H9 (cell line): ENCODE measurements at regions not wholly inside any gene's neighbourhood (a gene's known extent, or its start where the extent isn't known, plus 50 kb on each side); places are given as distances from the start of the nearest gene placed in this dataset.

Experiments used
- DNase-seq: peaks from one replicate; pipeline ENCODE4 v3.0.0-alpha.2; 2017
- H2AFZ ChIP-seq: one replicate; pipeline ENCODE4 v1.6.1; 2013; ENCODE audit warnings: mild to moderate bottlenecking, low read length, control low read depth, moderate library complexity
- H2AK5ac ChIP-seq: 2 replicates; pipeline ENCODE4 v1.6.1; 2013; ENCODE audit warnings: low read length, control low read depth, mixed read lengths; ENCODE audit not compliant: insufficient read length
- H2BK120ac ChIP-seq: one replicate; pipeline ENCODE4 v1.6.1; 2013; ENCODE audit warnings: low read depth, mild to moderate bottlenecking, low read length, control low read depth, inconsistent platforms; ENCODE audit not compliant: poor library complexity, severe bottlenecking
- H2BK12ac ChIP-seq: 2 replicates; pipeline ENCODE4 v1.6.1; 2013; ENCODE audit warnings: low read length, control low read depth, mixed read lengths, low read depth; ENCODE audit not compliant: insufficient read length
- H2BK15ac ChIP-seq: 2 replicates; pipeline ENCODE4 v1.6.1; 2013; ENCODE audit warnings: low read depth, low read length, control low read depth
- H2BK20ac ChIP-seq: one replicate; pipeline ENCODE4 v1.6.1; 2013; ENCODE audit warnings: low read depth, mild to moderate bottlenecking, low read length, control low read depth, inconsistent platforms; ENCODE audit not compliant: poor library complexity, severe bottlenecking
- H2BK5ac ChIP-seq: 2 replicates; pipeline ENCODE4 v1.6.1; 2013; ENCODE audit warnings: low read length, control low read depth, mixed read lengths; ENCODE audit not compliant: insufficient read length
- H3K14ac ChIP-seq: 2 replicates; pipeline ENCODE4 v1.6.1; 2013; ENCODE audit warnings: low read length, control low read depth; ENCODE audit not compliant: insufficient read depth
- H3K18ac ChIP-seq: 2 replicates; pipeline ENCODE4 v1.6.1; 2013; ENCODE audit warnings: low read depth, mild to moderate bottlenecking, mixed read lengths, low read length, control low read depth; ENCODE audit not compliant: insufficient read length
- H3K23ac ChIP-seq: 2 replicates; pipeline ENCODE4 v1.6.1; 2013; ENCODE audit warnings: low read length, control low read depth, mixed read lengths, low read depth; ENCODE audit not compliant: insufficient read length
- H3K23me2 ChIP-seq: 2 replicates; pipeline ENCODE4 v1.6.1; 2013; ENCODE audit warnings: low read depth, mild to moderate bottlenecking, mixed read lengths, low read length, control low read depth; ENCODE audit not compliant: insufficient read length, poor library complexity, severe bottlenecking
- H3K27ac ChIP-seq: 2 replicates; pipeline ENCODE4 v1.5.1; 2013; ENCODE audit warnings: low read length, control low read depth, mixed read lengths, low read depth; ENCODE audit not compliant: insufficient read length
- H3K27me3 ChIP-seq: 2 replicates; pipeline ENCODE4 v1.6.1; 2013; ENCODE audit warnings: low read length, control low read depth, inconsistent platforms; ENCODE audit not compliant: insufficient read depth
- H3K4ac ChIP-seq: 2 replicates; pipeline ENCODE4 v1.6.1; 2013; ENCODE audit warnings: low read depth, mild to moderate bottlenecking, control low read depth, inconsistent platforms, low read length, moderate library complexity
- H3K4me1 ChIP-seq: 2 replicates; pipeline ENCODE4 v1.6.1; 2013; ENCODE audit warnings: low read length, control low read depth, inconsistent platforms; ENCODE audit not compliant: insufficient read depth
- H3K4me2 ChIP-seq: 2 replicates; pipeline ENCODE4 v1.6.1; 2013; ENCODE audit warnings: low read length, control low read depth, mixed read lengths; ENCODE audit not compliant: insufficient read length, insufficient read depth
- H3K56ac ChIP-seq: 2 replicates; pipeline ENCODE4 v1.6.1; 2013; ENCODE audit warnings: low read depth, mild to moderate bottlenecking, mixed read lengths, low read length, control low read depth; ENCODE audit not compliant: insufficient read length
- H3K79me1 ChIP-seq: 2 replicates; pipeline ENCODE4 v1.6.1; 2013; ENCODE audit warnings: low read depth, mild to moderate bottlenecking, moderate library complexity, low read length, control low read depth, inconsistent platforms; ENCODE audit not compliant: insufficient read depth, poor library complexity, severe bottlenecking
- H3K79me2 ChIP-seq: 2 replicates; pipeline ENCODE4 v1.6.1; 2013; ENCODE audit warnings: low read length, control low read depth, inconsistent platforms; ENCODE audit not compliant: insufficient read depth
- H3K9ac ChIP-seq: 2 replicates; pipeline ENCODE4 v1.6.1; 2013; ENCODE audit warnings: low read length, control low read depth, mixed read lengths; ENCODE audit not compliant: insufficient read length; ENCODE audit errors: extremely low read depth
- H3K9me3 ChIP-seq: one replicate; pipeline ENCODE4 v1.6.1; 2013; ENCODE audit warnings: low read depth, low read length, inconsistent platforms; ENCODE audit not compliant: control insufficient read depth
- H3T11ph ChIP-seq: one replicate; pipeline ENCODE4 v1.6.1; 2013; ENCODE audit warnings: mild to moderate bottlenecking, low read length, control low read depth, inconsistent platforms
- H4K20me1 ChIP-seq: one replicate; pipeline ENCODE4 v1.6.1; 2013; ENCODE audit not compliant: control insufficient read depth, insufficient read length, insufficient read depth
- H4K5ac ChIP-seq: 2 replicates; pipeline ENCODE4 v1.6.1; 2013; ENCODE audit warnings: low read depth, mild to moderate bottlenecking, mixed read lengths, low read length, control low read depth; ENCODE audit not compliant: insufficient read length
- H4K8ac ChIP-seq: replicated peaks from 2 replicates; pipeline ENCODE4 v1.6.1; 2013; ENCODE audit warnings: low read length, control low read depth, mixed read lengths, low read depth; ENCODE audit not compliant: insufficient read length
- H4K91ac ChIP-seq: 2 replicates; pipeline ENCODE4 v1.6.1; 2013; ENCODE audit warnings: low read depth, mild to moderate bottlenecking, moderate library complexity, mixed read lengths, low read length, control low read depth; ENCODE audit not compliant: insufficient read length
- H3K27ac Mint-ChIP-seq, 3 experiments: 2 replicates in 2 of 3; 3 replicates in 1 of 3; pipeline ENCODE4 v1.8.0; 2020 to 2021; ENCODE audit warnings: mixed read lengths in 3 of 3, mild to moderate bottlenecking in 1 of 3, moderate library complexity in 1 of 3
- H3K27me3 Mint-ChIP-seq: 2 replicates; pipeline ENCODE4 v1.8.0; 2021; ENCODE audit warnings: low read depth, mild to moderate bottlenecking, moderate library complexity, mixed read lengths
- H3K36me3 Mint-ChIP-seq, 3 experiments: 2 replicates in 2 of 3; 3 replicates in 1 of 3; pipeline ENCODE4 v1.8.0; 2020 to 2021; ENCODE audit warnings: low read depth in 3 of 3, mixed read lengths in 3 of 3; ENCODE audit not compliant: insufficient read depth in 1 of 3
- H3K4me1 Mint-ChIP-seq, 2 experiments: 2 replicates each; pipeline ENCODE4 v1.8.0; 2020; ENCODE audit warnings: mixed read lengths in 2 of 2
- H3K4me3 Mint-ChIP-seq, 2 experiments: 2 replicates in 1 of 2; 3 replicates in 1 of 2; pipeline ENCODE4 v1.8.0; 2020 to 2021; ENCODE audit warnings: mild to moderate bottlenecking in 2 of 2, mixed read lengths in 2 of 2, moderate library complexity in 1 of 2
- H3K9me3 Mint-ChIP-seq, 2 experiments: 2 replicates in 1 of 2; 3 replicates in 1 of 2; pipeline ENCODE4 v1.8.0; 2020; ENCODE audit warnings: mild to moderate bottlenecking in 2 of 2, mixed read lengths in 2 of 2, moderate library complexity in 1 of 2
- WGBS: extraction: QIAGEN DNeasy Blood & Tissue Kit; methylation state at CpG from one replicate; pipeline ENCODE4 v1.1.7; 2013; ENCODE audit warnings: missing lambda C conversion rate, low lambda C conversion rate, mixed read lengths; ENCODE audit not compliant: insufficient read length; ENCODE audit errors: extremely low coverage; 5-methylcytosine and 5-hydroxymethylcytosine counted together
- TF ChIP-seq, protein P1 (sequence below): fragments of 200-600 bp; sonication (generic); conservative IDR thresholded peaks from 3 replicates; pipeline ENCODE4 v1.8.0; 2021; ENCODE audit warnings: antibody characterized with exemption, mild to moderate bottlenecking

DNA sequence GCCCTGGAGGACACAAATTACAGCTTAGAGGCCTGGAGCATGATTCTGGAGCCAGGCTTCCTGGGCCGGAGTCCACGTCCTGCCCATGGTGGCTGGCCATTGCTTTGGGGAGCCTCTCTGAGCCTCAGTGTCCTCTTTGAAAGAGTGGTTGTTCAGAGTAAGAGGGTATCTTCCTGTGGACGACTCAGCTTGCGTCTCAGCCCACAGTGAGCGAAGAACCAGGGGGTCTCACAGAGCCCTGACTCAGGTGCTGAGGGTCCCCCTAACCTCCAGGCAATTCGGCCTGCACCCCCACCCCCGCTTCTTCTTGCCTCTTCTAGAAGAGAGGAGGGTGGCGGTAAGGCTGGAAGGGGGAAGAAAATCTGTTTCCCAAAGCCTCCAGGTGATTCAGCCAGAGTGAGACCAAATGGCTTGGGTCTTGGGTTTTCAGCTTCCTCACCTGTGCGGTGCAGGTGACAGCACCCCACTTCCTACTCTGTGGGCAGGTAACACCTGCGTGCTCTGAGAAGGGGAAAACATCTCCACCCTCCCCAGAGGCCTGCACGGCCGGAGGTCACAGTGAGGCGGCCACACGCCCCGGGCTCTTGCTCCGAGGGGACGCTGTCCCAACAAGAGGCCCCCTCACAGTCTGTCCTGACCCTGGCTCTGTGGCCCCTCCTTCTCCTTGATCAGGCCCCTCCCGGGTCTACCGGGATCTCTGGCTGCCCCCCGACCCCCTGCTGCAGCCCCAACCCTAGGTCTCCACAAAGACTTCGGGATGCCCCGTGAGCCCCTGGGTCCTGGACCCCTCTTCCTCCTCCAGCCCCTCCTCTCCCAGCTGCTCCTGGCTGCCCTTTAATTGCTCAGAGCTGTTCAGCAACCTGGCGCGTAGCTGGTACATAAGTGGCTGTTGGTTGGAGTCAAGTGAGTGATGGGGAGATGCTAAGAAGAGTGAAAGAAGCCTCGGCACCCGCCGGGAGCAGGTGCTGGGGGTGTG, 119.2 kb downstream of the METRNL start:
- WGBS, result no CpG with 5 or more reads among the region's 27 CpGs
- Histone ChIP-seq H3K27me3 (no peaks in the 10 kb centered on the region), H2BK5ac (no peak overlapping the region), H3K79me1 (no peaks in the 10 kb centered on the region), H2BK12ac (no peak overlapping the region), H3K23me2 (no peaks in the 10 kb centered on the region), H2AK5ac (no peak overlapping the region), H3K4ac (no peak overlapping the region), H3T11ph (no peak overlapping the region), H3K23ac (no peak overlapping the region), H3K27ac (no peak overlapping the region), H3K9me3 (peaks cover 5% of the 10 kb centered on the region), H2BK120ac (no peak overlapping the region), H4K8ac (no peak overlapping the region), H3K4me2 (no peak overlapping the region), H3K56ac (no peak overlapping the region), H2BK15ac (no peak overlapping the region), H3K14ac (no peak overlapping the region), H3K4me1 (no peaks in the 10 kb centered on the region), H3K9ac (no peak overlapping the region), H3K79me2 (no peaks in the 10 kb centered on the region), H2BK20ac (no peak overlapping the region), H4K91ac (no peak overlapping the region), H4K5ac (no peak overlapping the region), H4K20me1 (no peaks in the 10 kb centered on the region), H2AFZ (no peak overlapping the region), H3K18ac (no peak overlapping the region)
- Mint-ChIP-seq H3K27me3 (peaks cover 7% of the 10 kb centered on the region), H3K9me3 (peaks cover 51 to 84% of the 10 kb centered on the region in 2 experiments), H3K4me3 (no peak overlapping the region), H3K27ac (no peak overlapping the region), H3K36me3 (peaks cover 0 to 5% (median 2%) of the 10 kb centered on the region in 3 experiments; a peak in 3 of 7 replicates), H3K4me1 (peaks cover 2 to 4% of the 10 kb centered on the region in 2 experiments; a peak in 2 of 4 replicates)
- DNase-seq, result no peak
- TF ChIP-seq, protein P1, sequence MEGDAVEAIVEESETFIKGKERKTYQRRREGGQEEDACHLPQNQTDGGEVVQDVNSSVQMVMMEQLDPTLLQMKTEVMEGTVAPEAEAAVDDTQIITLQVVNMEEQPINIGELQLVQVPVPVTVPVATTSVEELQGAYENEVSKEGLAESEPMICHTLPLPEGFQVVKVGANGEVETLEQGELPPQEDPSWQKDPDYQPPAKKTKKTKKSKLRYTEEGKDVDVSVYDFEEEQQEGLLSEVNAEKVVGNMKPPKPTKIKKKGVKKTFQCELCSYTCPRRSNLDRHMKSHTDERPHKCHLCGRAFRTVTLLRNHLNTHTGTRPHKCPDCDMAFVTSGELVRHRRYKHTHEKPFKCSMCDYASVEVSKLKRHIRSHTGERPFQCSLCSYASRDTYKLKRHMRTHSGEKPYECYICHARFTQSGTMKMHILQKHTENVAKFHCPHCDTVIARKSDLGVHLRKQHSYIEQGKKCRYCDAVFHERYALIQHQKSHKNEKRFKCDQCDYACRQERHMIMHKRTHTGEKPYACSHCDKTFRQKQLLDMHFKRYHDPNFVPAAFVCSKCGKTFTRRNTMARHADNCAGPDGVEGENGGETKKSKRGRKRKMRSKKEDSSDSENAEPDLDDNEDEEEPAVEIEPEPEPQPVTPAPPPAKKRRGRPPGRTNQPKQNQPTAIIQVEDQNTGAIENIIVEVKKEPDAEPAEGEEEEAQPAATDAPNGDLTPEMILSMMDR, result no peak
